Spleen (tissue), 7 donors: ENCODE measurements at regions not wholly inside any gene's neighbourhood (a gene's known extent, or its start where the extent isn't known, plus 50 kb on each side); places are given as distances from the start of the nearest gene placed in this dataset.

ENCODE experiments used
- CTCF ChIP-seq, 11 experiments: fragments of 200-600 bp in 7 of 11; fragments of 450-650 bp in 4 of 11; sonication (generic) in 4 of 11; IDR thresholded peaks in 8 of 11; conservative IDR thresholded peaks in 3 of 11; 1 replicate in 7 of 11; 2 replicates in 4 of 11; pipeline versions ENCODE4 v1.4.0 to v1.8.0; 2016 to 2021; ENCODE audit warnings: antibody characterized with exemption in 11 of 11, inconsistent platforms in 4 of 11, mild to moderate bottlenecking in 1 of 11
- POLR2A ChIP-seq, 3 donors: fragments of 450-650 bp; IDR thresholded peaks; one replicate each; pipeline ENCODE4 v1.5.1; 2017; ENCODE audit warnings: antibody characterized with exemption in 3 of 3, mild to moderate bottlenecking in 1 of 3
- POLR2AphosphoS5 ChIP-seq, 3 donors: sonication (generic); formaldehyde crosslinking; IDR thresholded peaks; one replicate each; pipeline ENCODE4 v1.5.1; 2017; ENCODE audit warnings: antibody characterized with exemption in 3 of 3
- donor health status: DM: no; HTN: no; CAD: no; lungs with moderate emphysema.
- donor health status: DM: no; HTN: no; CAD: no.
- donor health status: DM: no; HTN: no; CAD: no.

DNA sequence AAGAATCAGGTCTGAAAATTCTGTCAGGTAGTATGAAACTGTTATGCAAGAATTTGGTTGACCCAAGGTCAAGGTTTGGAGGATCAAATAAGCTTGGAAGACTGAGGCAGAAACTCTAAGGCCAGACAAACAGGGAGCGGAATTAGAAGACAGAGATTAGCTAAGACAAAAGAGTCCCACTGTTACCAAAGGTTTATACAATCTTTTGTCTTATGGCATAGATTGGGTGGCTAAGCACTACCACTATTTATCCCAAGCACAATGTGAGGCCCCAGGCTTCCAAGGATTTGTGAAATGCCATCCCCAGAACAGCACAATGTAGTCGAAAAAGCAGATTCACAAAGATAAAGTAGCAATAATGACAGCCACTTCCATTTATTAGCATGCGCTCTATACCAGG is 311.2 kb downstream of the SEC23A start:
- no peak for TF ChIP-seq CTCF (IDR thresholded peaks at IDR 0.05 in 8 of 11, conservative IDR thresholded peaks at IDR 0.05 in 3 of 11)
- no peak for TF ChIP-seq POLR2A (IDR thresholded peaks at IDR 0.05)
- no peak for TF ChIP-seq POLR2AphosphoS5 (IDR thresholded peaks at IDR 0.05)
